Ovary (tissue), 3 donors: ENCODE measurements at regions not wholly inside any gene's neighbourhood (a gene's known extent, or its start where the extent isn't known, plus 50 kb on each side); places are given as distances from the start of the nearest gene placed in this dataset.

Source experiments
- EP300 ChIP-seq: sonication (generic); formaldehyde crosslinking; IDR thresholded peaks from one replicate; pipeline ENCODE4 v1.6.1; 2017; ENCODE audit warnings: antibody characterized with exemption
- POLR2A ChIP-seq: fragments of 450-650 bp; IDR thresholded peaks from one replicate; pipeline ENCODE4 v1.6.1; 2017; ENCODE audit warnings: antibody characterized with exemption, mild to moderate bottlenecking, moderate library complexity
- TF ChIP-seq, protein P1 (sequence below), 3 donors: fragments of 450-650 bp in 2 of 3; fragments of 200-600 bp in 1 of 3; IDR thresholded peaks; one replicate each; pipeline versions ENCODE4 v1.5.1 to v1.8.0; 2016 to 2022; ENCODE audit warnings: antibody characterized with exemption in 3 of 3, mild to moderate bottlenecking in 1 of 3
- donor health status: DM: no; HTN: no; CAD: no.

DNA sequence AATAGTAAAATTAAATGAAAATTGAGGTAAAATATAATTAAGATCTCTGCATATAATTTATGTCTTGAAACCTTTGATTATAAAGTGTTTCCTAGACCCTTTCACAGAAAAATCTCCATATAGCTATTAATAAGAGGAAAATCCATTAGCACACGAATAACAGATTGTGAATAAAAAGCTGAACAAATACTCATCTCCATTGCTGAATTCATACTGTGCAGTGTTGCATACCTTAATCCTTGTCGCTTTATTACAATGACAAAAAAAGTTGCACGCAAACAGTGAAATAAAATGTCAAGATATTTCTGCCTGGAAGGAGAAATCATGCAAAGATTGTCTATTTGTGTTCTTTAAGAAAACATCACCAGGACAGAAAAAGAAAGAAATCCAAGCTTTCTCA, 499.1 kb upstream of the TMPRSS15 start:
- TF ChIP-seq, protein P1, sequence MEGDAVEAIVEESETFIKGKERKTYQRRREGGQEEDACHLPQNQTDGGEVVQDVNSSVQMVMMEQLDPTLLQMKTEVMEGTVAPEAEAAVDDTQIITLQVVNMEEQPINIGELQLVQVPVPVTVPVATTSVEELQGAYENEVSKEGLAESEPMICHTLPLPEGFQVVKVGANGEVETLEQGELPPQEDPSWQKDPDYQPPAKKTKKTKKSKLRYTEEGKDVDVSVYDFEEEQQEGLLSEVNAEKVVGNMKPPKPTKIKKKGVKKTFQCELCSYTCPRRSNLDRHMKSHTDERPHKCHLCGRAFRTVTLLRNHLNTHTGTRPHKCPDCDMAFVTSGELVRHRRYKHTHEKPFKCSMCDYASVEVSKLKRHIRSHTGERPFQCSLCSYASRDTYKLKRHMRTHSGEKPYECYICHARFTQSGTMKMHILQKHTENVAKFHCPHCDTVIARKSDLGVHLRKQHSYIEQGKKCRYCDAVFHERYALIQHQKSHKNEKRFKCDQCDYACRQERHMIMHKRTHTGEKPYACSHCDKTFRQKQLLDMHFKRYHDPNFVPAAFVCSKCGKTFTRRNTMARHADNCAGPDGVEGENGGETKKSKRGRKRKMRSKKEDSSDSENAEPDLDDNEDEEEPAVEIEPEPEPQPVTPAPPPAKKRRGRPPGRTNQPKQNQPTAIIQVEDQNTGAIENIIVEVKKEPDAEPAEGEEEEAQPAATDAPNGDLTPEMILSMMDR (IDR thresholded peaks at IDR 0.05): no peak
- TF ChIP-seq EP300 (no peak), POLR2A (no peak)
